ENCODE measurements at regions not wholly inside any gene's neighbourhood (a gene's known extent, or its start where the extent isn't known, plus 50 kb on each side); places are given as distances from the start of the nearest gene placed in this dataset.

- TF ChIP-seq CTCF (IDR thresholded peaks at IDR 0.05): no peak
- peaks cover 5% of the 10 kb centered on the region for H3K4me1 Mint-ChIP-seq
- no peak overlapping the region for H3K4me3 Mint-ChIP-seq
- H3K27ac Mint-ChIP-seq: no peak overlapping the region
- no peaks in the 10 kb centered on the region for H3K27me3 Mint-ChIP-seq (ENCODE audit: low read depth, poor library complexity)
- no peaks in the 10 kb centered on the region for H3K36me3 Mint-ChIP-seq (ENCODE audit: low read depth)
- DNase-seq: no peak
- peaks cover 10% of the 10 kb centered on the region for H3K9me3 Mint-ChIP-seq
These were observed 50.2 kb upstream of the ELK3 start for GRCh38 chr12:96143827-96144565.
